ENCODE measurements at regions not wholly inside any gene's neighbourhood (a gene's known extent, or its start where the extent isn't known, plus 50 kb on each side); places are given as distances from the start of the nearest gene placed in this dataset.

GRCh38 chrX:128105659-128106058, 53.5 kb upstream of the ACTRT1 start:
- H3K4me3 ChIP-seq (replicated peaks; ENCODE audit: low read depth, low read length) = no peak overlapping the region
- no peak for DNase-seq (ENCODE audit: low read depth)
- no peak for TF ChIP-seq CTCF (IDR thresholded peaks at IDR 0.05; ENCODE audit: low read length, missing control alignments)
